A673 (cell line): ENCODE measurements at regions not wholly inside any gene's neighbourhood (a gene's known extent, or its start where the extent isn't known, plus 50 kb on each side); places are given as distances from the start of the nearest gene placed in this dataset.
"Not testable (repeated sequence)": the region's sequence is repeated elsewhere in the genome, so short reads cannot be mapped to it uniquely, and the experiment has no call there.

Experiments used
- BruUV-seq: library from RNA; stranded (reverse); fragments of 400-500 nt; replicated peaks from 2 replicates; lab custom pipeline; 2021; lab: Mats Ljungman, UMichigan
- CTCF ChIA-PET: fragments of 300-600 bp; sonication (Branson Sonifier 250); formaldehyde crosslinking; loops from one replicate; lab custom pipeline; 2022; ENCODE audit warnings: antibody characterized with exemption; lab: Charles Lee
- POLR2A ChIA-PET: fragments of 300-600 bp; sonication (Branson Sonifier 250); formaldehyde crosslinking; loops from one replicate; lab custom pipeline; 2022; ENCODE audit warnings: antibody characterized with exemption; ENCODE audit not compliant: low non-redundant PET; lab: Charles Lee
- DNase-seq: peaks from one replicate; pipeline ENCODE4 v3.0.0-alpha.2; 2015; ENCODE audit warnings: low spot score
- H3K27ac ChIP-seq: fragments of 200-600 bp; sonication (generic); 2 replicates; pipeline ENCODE4 v1.5.1; 2016; ENCODE audit warnings: mixed run types, low read depth, mild to moderate bottlenecking, mixed read lengths, antibody characterized with exemption, low read length; ENCODE audit not compliant: poor library complexity, severe bottlenecking
- H3K27me3 ChIP-seq: fragments of 200-600 bp; sonication (generic); replicated peaks from 2 replicates; pipeline ENCODE4 v1.6.1; 2017; ENCODE audit warnings: mixed run types, low read depth, mild to moderate bottlenecking, mixed read lengths, antibody characterized with exemption, low read length; ENCODE audit not compliant: insufficient read depth, poor library complexity
- H3K36me3 ChIP-seq: fragments of 200-600 bp; sonication (generic); 2 replicates; pipeline ENCODE4 v1.6.1; 2016; ENCODE audit warnings: mixed run types, mild to moderate bottlenecking, mixed read lengths, antibody characterized with exemption, low read length; ENCODE audit not compliant: insufficient read depth, poor library complexity, severe bottlenecking
- H3K4me1 ChIP-seq: fragments of 200-600 bp; sonication (generic); 2 replicates; pipeline ENCODE4 v1.6.1; 2017; ENCODE audit warnings: mixed run types, mild to moderate bottlenecking, mixed read lengths, antibody characterized with exemption, low read length; ENCODE audit not compliant: insufficient read depth, poor library complexity, severe bottlenecking
- H3K4me3 ChIP-seq: fragments of 200-600 bp; sonication (generic); 2 replicates; pipeline ENCODE4 v1.5.1; 2016; ENCODE audit warnings: low read depth, mixed run types, mild to moderate bottlenecking, mixed read lengths, low read length; ENCODE audit not compliant: poor library complexity, severe bottlenecking
- H3K9me3 ChIP-seq: fragments of 200-600 bp; sonication (generic); 2 replicates; pipeline ENCODE4 v1.6.1; 2016; ENCODE audit warnings: mixed run types, low read depth, mild to moderate bottlenecking, mixed read lengths, antibody characterized with exemption, low read length; ENCODE audit not compliant: poor library complexity, severe bottlenecking
- CTCF ChIP-seq: fragments of 300-800, 200-600 bp; sonication (generic); conservative IDR thresholded peaks from 2 replicates; pipeline ENCODE4 v1.5.1; 2017; ENCODE audit warnings: low read depth, mild to moderate bottlenecking, antibody characterized with exemption, low read length, moderate library complexity, mixed read lengths
- EZH2 ChIP-seq: fragments of 200-600 bp; sonication (generic); IDR thresholded peaks from 2 replicates; pipeline ENCODE4 v1.6.1; 2017; ENCODE audit warnings: borderline replicate concordance, low read depth, mild to moderate bottlenecking, mixed read lengths, antibody characterized with exemption, low read length; ENCODE audit not compliant: poor library complexity, severe bottlenecking
- intact Hi-C: fragments of 100-400 bp; cut with micrococcal nuclease; formaldehyde crosslinking; loops from one replicate; pipeline ENCODE4 v1.10.0; 2022; ENCODE audit not compliant: unreplicated experiment

GRCh38 chr11:37972691-37973090 is 1374.7 kb upstream of the RAG2 start:
- ChIA-PET CTCF (no interaction called here), POLR2A (interaction anchor here (0.5 kb wide), 1 partner anchor 524 kb away, joined by 3 read pairs; no protein-coding TSS in a partner anchor)
- Histone ChIP-seq H3K36me3 (no peaks in the 10 kb centered on the region), H3K4me1 (no peaks in the 10 kb centered on the region), H3K27ac (no peak overlapping the region), H3K4me3 (no peak overlapping the region), H3K27me3 (no peaks in the 10 kb centered on the region), H3K9me3 (no peaks in the 10 kb centered on the region)
- DNase-seq: no peak
- no TSS peak for BruUV-seq
- TF ChIP-seq CTCF (no peak), EZH2 (no peak)
- intact Hi-C loops: no loop called here

GRCh38 chr11:37969336-37969735 is 1371.3 kb upstream of the RAG2 start:
- H3K4me3 ChIP-seq, H3K27me3 ChIP-seq, POLR2A ChIA-PET, DNase-seq, intact Hi-C loops, BruUV-seq, H3K36me3 ChIP-seq, H3K4me1 ChIP-seq, H3K27ac ChIP-seq, H3K9me3 ChIP-seq, CTCF ChIA-PET: not testable (repeated sequence)

GRCh38 chr11:37968148-37968547 is 1370.1 kb upstream of the RAG2 start:
- no peaks in the 10 kb centered on the region for H3K27me3 ChIP-seq
- no peak overlapping the region for H3K4me3 ChIP-seq
- H3K4me1 ChIP-seq: no peaks in the 10 kb centered on the region
- TF ChIP-seq CTCF: no peak
- POLR2A ChIA-PET: no interaction called here
- CTCF ChIA-PET: no interaction called here
- H3K36me3 ChIP-seq: no peaks in the 10 kb centered on the region
- peaks cover 3% of the 10 kb centered on the region for H3K9me3 ChIP-seq
- BruUV-seq: no TSS peak
- no peak for DNase-seq
- intact Hi-C loops: no loop called here
- H3K27ac ChIP-seq: no peak overlapping the region

- ChIA-PET CTCF (no interaction called here), POLR2A (no interaction called here)
- Histone ChIP-seq H3K27me3 (no peaks in the 10 kb centered on the region), H3K27ac (no peak overlapping the region), H3K9me3 (peaks cover 3% of the 10 kb centered on the region), H3K36me3 (no peaks in the 10 kb centered on the region), H3K4me3 (no peak overlapping the region), H3K4me1 (no peaks in the 10 kb centered on the region)
- no peak for DNase-seq
- intact Hi-C loops: no loop called here
- no TSS peak for BruUV-seq
- TF ChIP-seq EZH2 (no peak), CTCF (no peak)
Observed at GRCh38 chr11:37967635-37968034, 1369.6 kb upstream of the RAG2 start.
